SK-N-MC (cell line): ENCODE measurements at regions not wholly inside any gene's neighbourhood (a gene's known extent, or its start where the extent isn't known, plus 50 kb on each side); places are given as distances from the start of the nearest gene placed in this dataset.

Experiments used
- EZH2 ChIP-seq: fragments of 200-600 bp; sonication (generic); IDR thresholded peaks from one replicate; pipeline ENCODE4 v1.6.1; 2017; ENCODE audit warnings: antibody characterized with exemption
- POLR2AphosphoS5 ChIP-seq: IDR thresholded peaks from 2 replicates; pipeline ENCODE4 v1.6.1; 2012; ENCODE audit warnings: mild to moderate bottlenecking, low read depth, low read length, borderline replicate concordance

GRCh38 chr7:17520941-17521340, 222.5 kb downstream of the AHR start:
- TF ChIP-seq EZH2 (no peak), POLR2AphosphoS5 (no peak)
